PC-9 (cell line): ENCODE measurements at regions not wholly inside any gene's neighbourhood (a gene's known extent, or its start where the extent isn't known, plus 50 kb on each side); places are given as distances from the start of the nearest gene placed in this dataset.

Experiments
- BruUV-seq: library from RNA; stranded (reverse); fragments of 400-500 nt; replicated peaks from 2 replicates; lab custom pipeline; 2021; lab: Mats Ljungman, UMichigan
- CTCF ChIA-PET: fragments of 300-600 bp; sonication (Branson Sonifier 250); formaldehyde crosslinking; loops from one replicate; lab custom pipeline; 2022; ENCODE audit warnings: antibody characterized with exemption; lab: Charles Lee
- POLR2A ChIA-PET: fragments of 300-600 bp; sonication (Branson Sonifier 250); formaldehyde crosslinking; loops from one replicate; lab custom pipeline; 2022; ENCODE audit warnings: antibody characterized with exemption; ENCODE audit not compliant: unreplicated experiment; lab: Charles Lee
- DNase-seq, 2 experiments: peaks; one replicate each; pipeline versions ENCODE4 v3.0.0 to v3.0.0-alpha.2; 2015 to 2022; ENCODE audit warnings: mixed read lengths in 1 of 2
- H2AFZ ChIP-seq: fragments of 200-600 bp; sonication (generic); 2 replicates; pipeline ENCODE4 v1.8.1; 2017; ENCODE audit warnings: antibody characterized with exemption
- H3F3A ChIP-seq: fragments of 200-600 bp; sonication (generic); 2 replicates; pipeline ENCODE4 v1.8.1; 2017; ENCODE audit warnings: antibody characterized with exemption, mild to moderate bottlenecking, low read depth; ENCODE audit not compliant: insufficient read depth
- H3K27ac ChIP-seq: fragments of 200-600 bp; sonication (generic); 2 replicates; pipeline ENCODE4 v1.6.1; 2016; ENCODE audit warnings: mixed run types
- H3K27me3 ChIP-seq: fragments of 200-600 bp; sonication (generic); 2 replicates; pipeline ENCODE4 v1.6.1; 2016; ENCODE audit warnings: low read depth, mixed run types; ENCODE audit not compliant: insufficient read depth
- H3K36me3 ChIP-seq: fragments of 200-600 bp; sonication (generic); 2 replicates; pipeline ENCODE4 v1.6.1; 2016; ENCODE audit warnings: low read depth, mixed run types
- H3K4me1 ChIP-seq: fragments of 200-600 bp; sonication (generic); replicated peaks from 2 replicates; pipeline ENCODE4 v1.6.1; 2016; ENCODE audit warnings: mixed run types; ENCODE audit not compliant: insufficient read depth
- H3K4me2 ChIP-seq: fragments of 200-600 bp; sonication (generic); 2 replicates; pipeline ENCODE4 v1.6.1; 2017; ENCODE audit warnings: mixed run types
- H3K4me3 ChIP-seq: fragments of 200-600 bp; sonication (generic); 2 replicates; pipeline ENCODE4 v1.6.1; 2016; ENCODE audit warnings: mixed run types
- H3K79me2 ChIP-seq: fragments of 200-600 bp; sonication (generic); 2 replicates; pipeline ENCODE4 v1.6.1; 2017; ENCODE audit warnings: low read depth, mixed run types
- H3K9me2 ChIP-seq: fragments of 200-600 bp; sonication (generic); 2 replicates; pipeline ENCODE4 v1.8.1; 2017; ENCODE audit warnings: mild to moderate bottlenecking; ENCODE audit not compliant: insufficient read depth
- H3K9me3 ChIP-seq: fragments of 200-600 bp; sonication (generic); 2 replicates; pipeline ENCODE4 v1.8.1; 2016; ENCODE audit warnings: low read depth; ENCODE audit not compliant: insufficient read depth
- H4K20me1 ChIP-seq: fragments of 200-600 bp; sonication (generic); 2 replicates; pipeline ENCODE4 v1.8.1; 2017; ENCODE audit not compliant: insufficient read depth
- EZH2 ChIP-seq: fragments of 200-600 bp; sonication (generic); IDR thresholded peaks from 2 replicates; pipeline ENCODE4 v1.8.0; 2017; ENCODE audit warnings: antibody characterized with exemption, low read depth
- intact Hi-C: fragments of 100-400 bp; cut with micrococcal nuclease; formaldehyde crosslinking; loops from one replicate; pipeline ENCODE4 v1.10.0; 2022; ENCODE audit not compliant: unreplicated experiment
- TF ChIP-seq, protein P1 (sequence below): fragments of 200-600 bp; sonication (generic); conservative IDR thresholded peaks from 2 replicates; pipeline ENCODE4 v1.6.1; 2017; ENCODE audit warnings: mixed run types, antibody characterized with exemption, mild to moderate bottlenecking, moderate library complexity

DNA sequence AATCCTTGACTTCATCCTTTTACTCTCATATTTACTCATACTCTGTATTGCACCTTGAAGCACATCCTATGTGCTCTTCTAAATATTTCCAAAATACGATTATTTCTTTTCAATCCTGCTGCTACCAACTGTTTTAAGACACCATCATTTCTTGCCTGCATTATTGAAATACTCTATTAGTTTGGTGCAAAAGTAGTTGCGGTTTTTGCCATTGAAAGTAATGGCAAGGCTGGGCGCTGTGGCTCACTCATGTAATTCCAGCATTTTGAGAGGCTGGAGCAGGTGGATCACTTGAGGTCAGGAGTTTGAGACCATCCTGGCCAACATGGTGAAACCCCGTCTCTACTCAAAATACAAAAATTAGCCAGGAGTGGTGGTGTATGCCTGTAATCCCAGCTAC is 412.5 kb downstream of the KCNH5 start:
- no peaks in the 10 kb centered on the region for H3K27me3 ChIP-seq
- TF ChIP-seq, protein P1, sequence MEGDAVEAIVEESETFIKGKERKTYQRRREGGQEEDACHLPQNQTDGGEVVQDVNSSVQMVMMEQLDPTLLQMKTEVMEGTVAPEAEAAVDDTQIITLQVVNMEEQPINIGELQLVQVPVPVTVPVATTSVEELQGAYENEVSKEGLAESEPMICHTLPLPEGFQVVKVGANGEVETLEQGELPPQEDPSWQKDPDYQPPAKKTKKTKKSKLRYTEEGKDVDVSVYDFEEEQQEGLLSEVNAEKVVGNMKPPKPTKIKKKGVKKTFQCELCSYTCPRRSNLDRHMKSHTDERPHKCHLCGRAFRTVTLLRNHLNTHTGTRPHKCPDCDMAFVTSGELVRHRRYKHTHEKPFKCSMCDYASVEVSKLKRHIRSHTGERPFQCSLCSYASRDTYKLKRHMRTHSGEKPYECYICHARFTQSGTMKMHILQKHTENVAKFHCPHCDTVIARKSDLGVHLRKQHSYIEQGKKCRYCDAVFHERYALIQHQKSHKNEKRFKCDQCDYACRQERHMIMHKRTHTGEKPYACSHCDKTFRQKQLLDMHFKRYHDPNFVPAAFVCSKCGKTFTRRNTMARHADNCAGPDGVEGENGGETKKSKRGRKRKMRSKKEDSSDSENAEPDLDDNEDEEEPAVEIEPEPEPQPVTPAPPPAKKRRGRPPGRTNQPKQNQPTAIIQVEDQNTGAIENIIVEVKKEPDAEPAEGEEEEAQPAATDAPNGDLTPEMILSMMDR, result no peak
- no peak for TF ChIP-seq EZH2

DNA sequence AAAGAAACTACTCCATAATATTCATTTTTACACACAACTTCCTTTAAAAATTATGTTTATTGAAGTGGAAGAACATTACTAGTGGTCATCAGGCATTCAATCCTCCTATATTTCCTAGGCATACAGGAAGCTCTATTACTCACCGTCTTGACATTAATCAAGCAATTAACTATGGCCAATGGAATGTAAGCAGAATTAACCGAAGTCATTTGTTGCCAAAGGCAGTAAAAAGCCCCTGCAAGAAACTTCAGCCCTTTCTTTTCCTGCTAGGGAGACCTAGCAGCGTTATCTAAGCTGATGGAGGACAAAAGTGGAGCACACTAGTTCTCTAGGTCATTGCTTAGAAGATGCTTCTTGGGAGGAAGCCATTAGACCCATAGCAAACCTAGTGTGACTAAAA is 399.6 kb downstream of the KCNH5 start:
- BruUV-seq, result no TSS peak
- no peak overlapping the region for H3K27ac ChIP-seq
- H3K9me3 ChIP-seq, result no peaks in the 10 kb centered on the region
- no peaks in the 10 kb centered on the region for H3K4me1 ChIP-seq
- DNase-seq, result no peak
- TF ChIP-seq, protein P1, result no peak
- no peak for TF ChIP-seq EZH2
- no peaks in the 10 kb centered on the region for H4K20me1 ChIP-seq
- ChIA-PET CTCF (no interaction called here), POLR2A (no interaction called here)
- no peaks in the 10 kb centered on the region for H3K9me2 ChIP-seq
- H3K4me2 ChIP-seq, result no peak overlapping the region
- H3K4me3 ChIP-seq, result no peak overlapping the region
- no peak overlapping the region for H2AFZ ChIP-seq
- no peaks in the 10 kb centered on the region for H3K36me3 ChIP-seq
- no peaks in the 10 kb centered on the region for H3K79me2 ChIP-seq
- H3F3A ChIP-seq, result no peaks in the 10 kb centered on the region
- no peaks in the 10 kb centered on the region for H3K27me3 ChIP-seq
- intact Hi-C loops, result no loop called here

More for the DNA sequence above, 412.5 kb downstream of the KCNH5 start:
- H3K79me2 ChIP-seq, result no peaks in the 10 kb centered on the region
- ChIA-PET POLR2A (no interaction called here), CTCF (no interaction called here)
- H3K9me3 ChIP-seq, result no peaks in the 10 kb centered on the region
- BruUV-seq, result no TSS peak
- H3K27ac ChIP-seq, result no peak overlapping the region
- no peak overlapping the region for H3K4me2 ChIP-seq
- no peak overlapping the region for H2AFZ ChIP-seq
- 0 out of 2 replicates have a peak, but pooled peaks cover 3% of the 10 kb centered on the region for H3K9me2 ChIP-seq
- no peaks in the 10 kb centered on the region for H3F3A ChIP-seq
- no peaks in the 10 kb centered on the region for H4K20me1 ChIP-seq
- no peaks in the 10 kb centered on the region for H3K36me3 ChIP-seq
- H3K4me3 ChIP-seq, result no peak overlapping the region
- H3K4me1 ChIP-seq, result no peaks in the 10 kb centered on the region
- no peak for DNase-seq
- intact Hi-C loops, result no loop called here
